GM20000 (cell line): ENCODE measurements at regions not wholly inside any gene's neighbourhood (a gene's known extent, or its start where the extent isn't known, plus 50 kb on each side); places are given as distances from the start of the nearest gene placed in this dataset.

Source experiments
- DNase-seq: peaks from one replicate; pipeline ENCODE4 v3.0.0; 2012; ENCODE audit warnings: low spot score
- CTCF ChIP-seq: IDR thresholded peaks from 2 replicates; pipeline ENCODE4 v1.5.1; 2012; ENCODE audit warnings: mild to moderate bottlenecking, control low read depth; ENCODE audit errors: extremely low read depth, missing control alignments

- DNase-seq, result no peak
- no peak for TF ChIP-seq CTCF
Observed at GRCh38 chr9:17871213-17871890, 292.5 kb downstream of the SH3GL2 start.

- TF ChIP-seq CTCF, result no peak
- DNase-seq, result no peak
Observed at GRCh38 chr9:17875886-17876285, 297.0 kb downstream of the SH3GL2 start.

- no peak for DNase-seq
- TF ChIP-seq CTCF, result no peak
Observed at GRCh38 chr9:17876687-17877086, 297.8 kb downstream of the SH3GL2 start.

- TF ChIP-seq CTCF, result no peak
- no peak for DNase-seq
Observed at GRCh38 chr9:17878810-17879370, 300.0 kb downstream of the SH3GL2 start.

- TF ChIP-seq CTCF, result no peak
- no peak for DNase-seq
Observed at GRCh38 chr9:17881371-17881770, 302.5 kb downstream of the SH3GL2 start.

- DNase-seq, result no peak
Observed at GRCh38 chr9:17882688-17883594, 304.1 kb downstream of the SH3GL2 start.

More at GRCh38 chr9:17882688-17883594, 304.1 kb downstream of the SH3GL2 start:
- no peak for TF ChIP-seq CTCF
